HG02938 (cell line): ENCODE measurements at regions not wholly inside any gene's neighbourhood (a gene's known extent, or its start where the extent isn't known, plus 50 kb on each side); places are given as distances from the start of the nearest gene placed in this dataset.

Source experiments
- ATAC-seq: cut with Tn5 transposase; IDR thresholded peaks from one replicate; pipeline ENCODE4 v1.9.1; 2021; ENCODE audit warnings: mild to moderate bottlenecking, moderate library complexity; ENCODE audit not compliant: unreplicated experiment

DNA sequence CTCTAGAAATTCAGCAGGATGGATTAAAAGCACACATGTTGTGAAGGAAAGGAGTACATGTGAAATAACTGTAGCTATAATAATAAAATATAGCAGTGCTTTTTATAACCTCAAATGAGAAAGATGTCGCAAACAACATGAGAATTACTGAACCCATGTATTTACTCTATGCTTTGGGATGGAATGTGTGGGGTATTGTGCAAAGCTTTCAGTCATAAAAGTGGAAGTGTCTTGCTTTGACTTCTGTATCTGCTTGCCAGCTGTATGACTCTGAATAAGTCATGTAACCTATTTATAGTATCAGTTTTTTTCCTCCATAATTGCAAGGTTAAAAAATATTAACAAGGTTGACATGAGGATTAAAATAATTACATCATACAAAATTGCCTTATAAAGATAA is 519.3 kb upstream of the CADM2 start:
- ATAC-seq, result no peak

DNA sequence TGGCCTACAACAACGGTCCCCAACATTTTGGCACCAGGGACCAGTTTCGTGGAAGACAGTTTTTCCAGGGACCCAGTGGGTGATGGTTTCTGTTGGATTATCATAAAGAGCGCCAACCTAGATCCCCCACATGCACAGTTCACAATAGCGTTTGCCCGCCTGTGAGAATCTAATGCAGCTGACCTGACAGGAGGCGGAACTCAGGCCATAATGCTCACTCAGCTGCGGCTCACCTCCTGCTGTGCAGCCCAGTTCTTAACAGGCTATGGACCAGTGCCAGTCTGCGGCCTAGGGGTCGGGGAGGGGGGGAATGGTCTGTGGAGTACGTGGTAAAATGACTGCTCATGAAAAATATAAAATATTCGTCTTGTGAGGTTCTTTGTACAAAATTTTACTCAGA is 518.5 kb upstream of the CADM2 start:
- ATAC-seq, result no peak

DNA sequence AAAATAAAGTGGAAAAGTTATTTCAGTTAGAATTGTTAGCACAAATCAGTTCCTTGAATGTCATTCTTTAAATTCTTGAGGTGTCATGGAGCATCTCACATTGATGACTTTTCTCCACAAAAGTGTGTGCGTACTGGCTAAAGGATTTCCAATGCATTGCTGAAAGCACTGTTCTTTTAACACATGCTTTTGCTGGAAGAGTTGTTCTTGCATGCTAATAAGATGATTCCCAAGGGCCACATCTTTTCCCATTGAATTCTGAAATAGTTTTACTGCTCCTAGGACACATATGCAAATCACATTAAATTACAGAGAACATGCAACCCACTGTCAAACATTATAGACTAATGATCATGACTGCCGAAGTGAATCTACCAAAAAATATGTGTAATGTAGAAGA is 516.3 kb upstream of the CADM2 start:
- ATAC-seq, result no peak

DNA sequence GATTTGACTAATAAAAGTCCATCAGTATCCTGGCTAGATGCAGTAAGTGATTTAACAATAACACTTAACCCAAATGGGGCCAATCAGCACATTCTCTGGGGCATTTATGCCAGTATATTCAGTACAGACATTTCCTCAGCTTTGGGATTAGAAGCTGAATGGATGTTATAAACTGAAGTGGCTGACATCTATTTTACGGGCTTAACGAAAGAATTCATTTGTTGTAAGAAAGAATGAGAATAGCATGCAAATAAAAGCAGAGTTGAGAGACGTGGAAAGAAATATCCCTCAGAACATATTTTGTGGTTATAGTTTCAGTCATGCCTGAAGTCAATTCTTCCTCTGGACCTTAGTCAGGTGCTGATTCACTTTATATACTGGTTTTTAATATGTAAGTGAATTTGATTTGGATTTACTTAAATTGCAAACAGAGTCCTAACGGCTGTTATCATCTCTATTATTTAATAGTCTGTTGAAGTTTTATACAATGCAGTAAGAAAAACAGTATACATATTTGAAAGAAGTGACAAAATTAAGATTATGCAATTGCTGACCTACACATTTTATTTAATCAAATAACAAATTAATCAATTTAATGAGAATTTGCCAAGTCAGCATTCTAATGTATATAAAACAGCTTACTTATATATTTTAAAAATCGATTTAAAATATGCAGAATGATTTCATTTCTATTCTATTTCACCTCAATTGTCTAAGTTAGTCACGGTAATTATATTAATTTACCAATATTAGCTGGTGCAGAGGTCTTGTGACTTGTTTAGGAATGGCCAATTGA is 513.9 kb upstream of the CADM2 start:
- no peak for ATAC-seq

DNA sequence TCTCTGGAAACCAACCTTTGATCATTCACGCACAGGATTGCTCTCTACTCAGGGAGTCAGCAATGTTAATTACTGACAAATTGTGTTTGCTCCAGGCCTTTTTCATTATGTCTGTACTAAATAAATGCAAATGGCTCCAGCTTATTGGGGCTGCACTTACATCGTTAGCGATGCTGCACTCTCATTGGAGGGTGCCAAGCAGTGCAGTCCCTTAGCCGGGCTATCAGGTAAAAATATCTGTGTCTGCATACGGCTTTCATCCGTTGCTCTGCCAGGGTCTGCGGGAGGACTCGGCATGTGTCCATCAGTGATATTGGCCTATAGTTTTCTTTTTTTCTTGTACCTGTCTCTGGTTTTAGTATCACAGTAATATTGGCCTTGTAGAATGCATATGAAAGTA is 471.5 kb upstream of the CADM2 start:
- no peak for ATAC-seq

DNA sequence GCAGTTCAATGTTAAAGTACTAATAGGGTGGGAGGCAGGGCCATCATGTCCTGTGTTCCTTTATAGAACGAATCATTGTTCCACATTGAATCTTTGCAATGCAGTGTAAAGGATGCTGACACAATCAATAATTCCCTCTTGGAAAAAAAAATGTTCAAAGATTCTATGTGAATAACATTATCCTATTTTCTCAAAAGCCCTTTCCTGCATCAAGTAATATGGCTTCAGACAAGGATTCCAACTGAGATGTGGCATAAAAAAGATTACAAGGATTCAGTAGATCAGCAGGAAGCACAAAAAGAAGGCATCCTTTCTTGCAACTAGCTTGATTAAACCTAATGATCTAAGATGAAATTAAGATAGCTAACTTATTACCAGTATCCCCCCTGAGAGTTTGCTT is 454.0 kb upstream of the CADM2 start:
- ATAC-seq, result no peak

DNA sequence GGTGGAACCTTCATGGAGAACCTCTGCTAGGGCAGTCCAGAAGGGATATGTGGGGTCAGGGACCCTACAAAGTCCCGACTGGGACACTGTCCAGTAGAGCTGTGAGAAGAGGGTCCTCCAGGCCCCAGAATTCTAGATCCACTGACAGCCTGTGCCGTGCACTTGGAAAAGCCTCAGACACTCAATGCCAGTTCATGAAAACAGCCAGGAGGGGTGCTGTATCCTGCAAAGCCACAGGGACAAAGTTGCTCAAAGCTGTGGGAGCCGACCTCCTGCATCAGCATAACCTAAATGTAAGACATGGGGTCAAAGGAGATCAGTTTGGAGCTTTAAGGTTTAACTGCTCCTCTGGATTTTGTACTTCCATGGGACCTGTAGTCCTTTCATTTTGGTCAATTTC is 448.8 kb upstream of the CADM2 start:
- ATAC-seq, result no peak

DNA sequence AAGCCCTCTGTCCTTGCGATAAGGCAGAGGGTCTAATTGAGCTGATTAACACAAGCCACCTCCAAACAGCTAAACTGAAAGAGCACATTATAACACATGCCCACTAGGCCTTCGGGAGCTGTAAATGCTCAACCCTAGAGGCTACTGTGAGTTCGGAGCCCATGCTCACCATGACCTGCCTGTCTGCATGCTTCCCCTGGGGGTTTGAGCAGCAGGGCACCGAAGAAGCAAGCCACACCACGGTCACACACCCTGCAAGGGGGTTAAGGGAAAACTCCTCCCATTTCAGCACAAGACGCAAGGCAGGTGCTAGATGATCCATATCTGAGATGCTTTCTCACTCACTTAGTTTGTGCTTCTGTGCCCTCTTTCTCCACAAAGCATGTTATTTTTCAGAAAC is 435.9 kb upstream of the CADM2 start:
- ATAC-seq, result no peak

DNA sequence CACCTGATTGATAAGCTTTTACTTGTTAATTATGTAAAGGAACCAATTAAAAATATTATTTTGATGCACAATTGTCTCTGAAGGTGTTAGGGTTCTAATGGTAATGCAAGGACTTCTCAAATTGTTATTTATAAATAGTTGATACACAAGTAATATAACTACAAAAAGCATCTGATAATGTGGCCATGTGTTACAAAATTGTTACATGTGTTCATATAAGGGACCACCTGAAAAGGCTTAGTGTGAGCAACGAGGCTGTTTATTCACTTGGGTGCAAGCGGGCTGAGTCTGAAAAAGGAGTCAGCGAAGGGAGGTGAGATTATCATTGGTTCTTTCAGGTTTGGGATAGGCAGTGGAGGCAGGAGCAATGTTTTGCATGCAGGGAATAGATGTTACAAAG is 421.9 kb upstream of the CADM2 start:
- ATAC-seq, result no peak

DNA sequence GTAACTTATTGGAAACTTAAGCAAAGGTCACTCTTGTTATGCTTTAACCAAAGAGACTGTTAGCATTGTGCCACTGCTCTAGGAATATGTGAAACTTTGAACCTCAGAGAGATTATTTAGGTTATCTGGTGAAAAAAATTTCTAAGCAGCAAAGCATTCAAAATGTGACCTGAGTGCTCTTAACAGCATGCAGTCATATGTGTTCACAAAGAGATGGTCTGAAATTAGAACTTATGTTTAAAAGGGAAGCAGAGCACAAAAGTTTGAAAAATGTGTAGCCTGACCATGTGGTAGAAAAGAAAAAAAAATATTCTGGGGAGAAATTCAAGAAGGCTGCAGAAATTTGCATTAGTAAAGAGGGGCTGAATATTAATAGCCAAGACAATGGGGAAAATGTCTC is 420.2 kb upstream of the CADM2 start:
- ATAC-seq, result no peak

DNA sequence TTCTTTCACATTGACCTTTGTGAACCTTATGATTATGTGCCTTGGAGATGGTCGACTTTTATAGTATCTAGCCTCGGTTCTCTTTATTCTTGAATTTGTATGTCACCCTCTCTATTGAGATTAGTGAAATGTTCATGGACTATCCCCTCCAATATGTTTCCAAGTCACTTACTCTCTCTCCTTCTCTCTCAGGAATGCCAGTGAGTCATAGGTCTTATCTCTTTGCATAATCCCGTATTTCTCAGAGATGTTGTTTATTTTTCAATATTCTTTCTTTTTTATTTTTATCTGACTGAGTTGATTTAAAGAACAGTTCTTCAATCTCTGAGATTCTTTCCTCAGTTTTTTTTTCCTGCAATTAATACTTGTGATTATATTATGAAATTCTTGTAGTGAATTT is 411.6 kb upstream of the CADM2 start:
- ATAC-seq, result no peak

DNA sequence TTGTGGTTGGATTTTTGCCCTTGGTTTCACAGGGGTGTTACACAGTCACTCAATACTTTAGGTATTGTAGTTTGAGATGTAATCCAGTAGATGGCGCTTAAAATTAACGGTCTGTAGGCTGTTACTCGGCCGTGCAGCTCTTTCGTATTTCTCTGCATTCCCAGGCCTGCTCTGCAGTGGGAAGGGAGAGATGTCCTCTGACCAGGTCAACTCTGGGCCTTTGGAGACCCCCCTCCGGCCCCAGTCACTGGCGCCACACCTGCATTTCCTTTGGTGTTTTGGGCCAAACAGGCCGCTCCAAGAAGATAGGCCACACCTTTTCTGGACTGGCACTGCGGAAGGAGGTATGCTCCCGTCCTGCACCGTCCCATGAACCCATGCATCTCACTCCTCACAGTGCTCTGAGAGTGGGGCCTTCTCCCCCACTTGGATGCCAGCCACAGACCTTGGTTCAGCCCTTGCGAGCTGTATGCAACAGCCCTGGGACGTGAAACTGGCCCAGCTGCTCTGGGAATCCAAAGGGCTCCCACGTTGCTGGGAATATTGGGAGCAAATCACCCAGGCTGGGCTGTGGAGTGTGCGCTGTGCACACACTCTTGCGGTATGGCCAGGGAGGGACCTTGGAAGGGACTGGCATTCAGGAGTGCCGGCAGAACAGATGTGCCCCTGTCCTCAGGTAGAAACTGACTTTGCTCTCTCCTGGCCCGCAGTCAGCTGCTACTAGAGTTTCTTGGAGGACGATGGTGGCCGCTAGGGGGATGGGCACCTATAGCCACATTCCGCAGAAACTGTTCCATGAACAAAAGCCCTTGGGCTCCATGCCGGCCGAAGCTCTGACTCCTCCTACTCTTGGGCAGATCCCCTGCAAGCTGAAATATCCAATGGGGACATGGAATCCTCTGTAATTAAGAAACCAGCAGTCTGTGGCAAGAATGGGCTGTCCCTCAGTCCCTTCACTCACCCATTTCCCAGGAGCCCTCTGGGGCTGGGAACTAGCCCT is 410.5 kb upstream of the CADM2 start:
- peak; percentile 91 for ATAC-seq

DNA sequence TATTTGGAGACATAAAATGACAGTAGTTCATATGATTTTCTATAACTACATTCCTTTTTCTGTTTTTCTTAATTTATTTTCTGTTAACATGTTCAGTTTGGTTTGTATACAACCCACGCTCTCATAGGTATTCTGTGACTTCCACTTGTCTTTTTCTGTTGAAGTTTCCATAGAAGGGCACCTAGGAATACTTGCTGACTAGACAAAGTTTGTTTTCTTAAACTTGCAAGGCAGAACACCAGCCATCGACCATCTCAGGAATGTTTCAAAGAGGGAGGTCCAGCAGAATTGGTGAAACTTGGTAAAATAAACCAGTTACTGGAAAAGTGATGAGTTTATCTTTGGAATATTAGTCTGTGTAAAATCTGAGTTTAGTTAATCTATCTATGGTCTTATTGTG is 403.2 kb upstream of the CADM2 start:
- ATAC-seq, result no peak

DNA sequence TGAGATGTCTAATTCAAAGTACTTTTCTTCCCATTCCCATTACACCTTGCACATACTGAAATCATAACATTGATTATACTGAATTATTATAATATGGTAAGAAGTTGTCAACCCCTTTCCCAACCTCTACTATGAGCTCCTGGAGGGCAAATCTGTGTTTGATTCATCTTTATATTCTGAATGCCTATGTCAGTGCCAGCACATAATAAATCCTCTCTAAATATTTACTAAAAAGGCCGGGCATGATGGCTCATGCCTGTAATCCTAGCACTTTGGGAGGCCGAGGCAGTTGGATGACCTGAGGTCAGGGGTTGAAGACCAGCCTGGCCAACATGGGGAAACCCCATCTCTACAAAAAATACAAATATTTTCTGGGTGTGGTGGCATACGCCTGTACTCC is 392.5 kb upstream of the CADM2 start:
- no peak for ATAC-seq

DNA sequence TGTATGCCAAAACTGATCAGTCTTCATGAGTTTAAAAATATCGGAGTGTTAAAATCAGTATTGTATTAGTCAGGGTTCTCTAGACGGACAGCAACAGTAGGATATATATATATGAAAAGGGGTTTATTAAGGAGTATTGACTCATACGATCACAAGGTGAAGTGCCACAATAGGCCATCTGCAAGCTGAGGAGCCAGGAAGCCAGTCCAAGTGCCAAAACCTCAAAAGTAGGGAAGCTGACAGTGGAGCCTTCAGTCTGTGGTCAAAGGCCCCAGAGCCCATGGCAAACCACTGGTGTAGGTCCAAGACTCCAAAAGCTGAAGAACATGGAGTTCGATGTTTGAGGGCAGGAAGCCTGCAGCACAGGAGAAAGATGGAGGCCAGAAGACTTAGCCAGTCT is 391.0 kb upstream of the CADM2 start:
- no peak for ATAC-seq

DNA sequence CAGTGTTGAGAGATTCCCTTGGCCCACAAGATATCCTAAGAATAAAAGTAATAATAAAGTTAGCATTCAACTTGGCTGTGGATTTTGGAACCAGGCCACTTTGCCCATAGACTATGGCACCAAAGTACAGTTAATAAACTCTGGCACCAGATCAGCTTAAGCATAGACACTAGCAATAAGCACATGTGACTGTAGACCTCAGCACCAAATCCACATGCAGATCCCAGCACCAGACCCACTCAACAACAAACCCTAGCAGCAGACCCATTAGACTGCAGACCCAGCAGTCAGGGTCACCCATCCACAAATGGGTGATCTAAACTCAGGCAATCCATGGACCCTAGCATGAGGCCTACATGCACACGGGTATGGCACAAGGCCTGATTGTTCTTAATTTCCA is 384.8 kb upstream of the CADM2 start:
- ATAC-seq, result no peak

DNA sequence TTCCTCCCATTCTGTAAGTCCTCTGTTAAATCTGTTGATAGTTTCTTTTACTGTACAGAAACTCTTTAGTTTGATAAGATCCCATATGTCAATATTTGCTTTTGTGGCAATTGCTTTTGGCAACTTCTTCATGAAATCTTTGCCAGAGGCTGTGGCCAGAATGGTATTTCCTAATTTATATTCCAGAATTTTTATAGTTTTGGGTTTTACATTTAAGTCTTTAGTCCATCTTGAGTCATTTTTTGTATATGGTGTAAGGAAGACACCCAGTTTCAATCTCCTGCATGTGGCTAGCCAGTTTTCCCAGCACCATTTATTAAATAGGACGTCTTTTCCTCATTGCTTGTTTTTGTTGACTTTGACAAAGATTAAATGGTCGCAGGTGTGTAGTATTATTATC is 372.4 kb upstream of the CADM2 start:
- ATAC-seq, result no peak

DNA sequence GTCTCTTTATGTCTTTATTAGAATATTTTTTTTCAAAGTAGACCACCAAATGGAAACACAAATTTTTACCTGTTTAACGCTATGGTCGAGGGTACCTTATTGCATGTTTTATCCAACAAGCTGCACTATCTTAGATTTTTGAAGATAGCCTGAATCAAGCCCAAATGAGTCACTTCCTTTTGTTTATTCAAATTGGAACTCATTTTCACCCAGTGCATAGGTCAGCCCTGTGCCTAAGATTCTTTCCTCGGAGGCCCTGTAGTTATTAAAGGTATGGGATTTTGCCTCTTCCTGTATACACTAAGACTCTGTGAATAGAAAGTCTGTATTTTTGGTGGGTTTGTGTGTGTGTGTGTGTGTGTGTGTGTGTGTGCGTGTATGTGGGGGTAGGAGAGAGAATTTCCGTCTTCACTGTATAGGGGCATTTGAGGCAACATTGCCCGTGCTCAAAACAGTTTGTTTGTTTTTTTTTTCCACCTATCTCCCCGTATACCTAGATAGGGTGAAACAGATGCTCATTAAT is 358.0 kb upstream of the CADM2 start:
- ATAC-seq, result no peak

DNA sequence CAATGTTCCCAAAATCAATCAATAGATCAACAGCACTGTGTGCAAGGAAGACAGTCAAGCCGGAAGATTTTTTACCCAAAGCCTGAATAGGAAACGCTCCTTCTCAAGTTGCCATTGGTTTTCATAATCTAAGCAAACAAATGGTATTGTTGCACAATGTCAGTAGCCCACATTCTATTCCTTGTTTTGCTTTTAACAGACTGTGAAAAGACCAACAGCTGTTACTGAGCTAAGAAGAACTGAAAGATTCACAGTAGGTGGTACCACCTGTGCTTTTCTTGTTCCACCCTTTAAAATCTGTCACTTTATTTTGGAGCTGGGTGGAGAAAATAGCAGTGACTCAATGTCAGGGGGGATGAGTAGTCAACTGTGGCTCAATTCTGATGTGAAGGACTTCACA is 357.5 kb upstream of the CADM2 start:
- no peak for ATAC-seq

DNA sequence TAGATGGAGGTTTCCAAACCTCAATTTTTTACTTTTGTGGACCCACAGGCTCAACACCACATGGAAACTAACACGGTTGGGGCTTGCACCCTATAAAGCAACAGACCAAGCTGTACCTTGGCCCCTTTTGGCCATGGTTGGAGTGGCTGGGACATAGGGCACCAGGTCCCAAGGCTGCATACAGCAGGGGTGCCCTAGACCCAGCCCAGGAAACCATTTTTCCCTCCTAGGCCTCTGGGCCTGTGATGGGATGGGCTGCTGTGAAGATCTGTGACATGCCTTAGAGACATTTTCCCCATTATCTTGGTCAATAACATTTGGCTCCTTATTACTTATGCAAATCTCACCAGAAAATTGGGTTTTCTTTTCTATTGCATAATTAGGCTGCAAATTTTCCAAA is 337.0 kb upstream of the CADM2 start:
- no peak for ATAC-seq

DNA sequence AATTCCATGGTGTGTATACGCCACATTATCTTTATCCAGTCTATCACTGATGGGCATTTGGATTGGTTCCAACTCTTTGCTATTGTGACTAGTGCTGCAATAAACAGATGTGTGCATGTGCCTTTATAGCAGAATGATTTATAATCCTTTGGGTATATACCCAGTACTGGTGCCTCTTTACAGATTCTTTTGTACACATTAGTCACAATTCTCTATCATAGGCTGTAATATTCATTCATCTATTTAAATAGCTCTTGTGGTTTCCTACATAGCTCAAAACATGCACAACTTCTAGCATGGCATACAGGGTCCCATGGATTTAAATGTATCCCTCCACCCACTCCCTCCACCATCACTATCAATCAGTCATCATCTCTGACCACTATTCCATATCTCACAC is 324.1 kb upstream of the CADM2 start:
- no peak for ATAC-seq

DNA sequence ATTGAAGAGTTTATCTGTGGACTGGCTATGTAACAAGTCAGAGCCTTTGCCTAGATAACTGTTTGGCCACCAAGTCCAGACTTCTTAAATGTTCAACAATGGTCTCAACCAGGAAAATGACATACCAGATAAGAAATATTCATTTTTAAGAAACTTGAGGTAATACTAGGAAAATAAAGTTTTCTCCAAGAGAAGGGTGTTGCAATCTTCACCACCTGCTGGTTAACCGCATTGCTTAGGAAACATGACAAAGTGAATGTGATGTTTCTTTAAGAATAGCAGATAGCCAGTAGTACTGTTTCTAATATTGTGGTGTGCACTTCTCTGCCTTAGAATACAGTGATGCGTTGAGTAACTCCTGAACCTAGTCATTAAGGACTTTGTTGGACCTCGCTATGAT is 321.5 kb upstream of the CADM2 start:
- ATAC-seq, result no peak
